ENCODE measurements at regions not wholly inside any gene's neighbourhood (a gene's known extent, or its start where the extent isn't known, plus 50 kb on each side); places are given as distances from the start of the nearest gene placed in this dataset.
"Not testable (repeated sequence)": the region's sequence is repeated elsewhere in the genome, so short reads cannot be mapped to it uniquely, and the experiment has no call there.

DNA sequence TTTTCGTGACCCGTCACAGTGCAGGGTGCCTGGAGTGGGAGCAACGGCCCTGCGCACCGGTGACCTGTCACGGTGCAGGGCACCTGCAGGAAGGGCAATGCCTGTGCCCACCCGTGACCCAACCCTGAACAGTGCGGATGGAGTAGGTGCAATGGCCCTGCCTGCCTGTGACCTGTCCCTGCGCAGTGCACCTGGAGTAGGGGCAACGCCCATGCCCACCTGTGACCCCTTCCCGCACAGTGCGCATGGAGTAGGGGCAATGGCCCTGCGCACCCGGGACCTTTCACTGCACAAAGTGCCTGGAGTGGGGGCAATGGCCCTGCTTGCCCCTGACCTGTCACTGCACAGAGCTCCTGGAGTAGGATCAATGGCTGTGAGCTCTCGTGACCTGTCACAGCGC, 53.4 kb upstream of the MAGEA1 start:
- not testable (repeated sequence) for H3K27me3 ChIP-seq, H3K36me3 ChIP-seq, H3K4me3 ChIP-seq, H3K9me3 ChIP-seq, H3K27ac ChIP-seq, DNase-seq, H3K4me1 ChIP-seq
- WGBS, 2 donors: no CpG with 5 or more reads among the region's 16 CpGs
- peak in 1 of 2 donors; percentile 27 for ATAC-seq (ENCODE audit: low FRiP score in 2 of 2)

Measured in upper lobe of left lung (tissue), 6 donors.